Muscle layer of duodenum (tissue), 2 donors: ENCODE measurements at regions not wholly inside any gene's neighbourhood (a gene's known extent, or its start where the extent isn't known, plus 50 kb on each side); places are given as distances from the start of the nearest gene placed in this dataset.

Source experiments
- H3K27ac ChIP-seq: one replicate; pipeline ENCODE4 v1.7.0; 2013; ENCODE audit warnings: mild to moderate bottlenecking, low read length
- H3K27me3 ChIP-seq: one replicate; pipeline ENCODE4 v1.7.0; 2013; ENCODE audit warnings: low read depth, mild to moderate bottlenecking, control low read depth, low read length
- H3K36me3 ChIP-seq, 2 donors: one replicate each; pipeline ENCODE4 v1.7.0; 2013; ENCODE audit warnings: low read length in 2 of 2, control low read depth in 1 of 2, mild to moderate bottlenecking in 1 of 2; ENCODE audit not compliant: insufficient read depth in 2 of 2, control insufficient read depth in 1 of 2
- H3K4me1 ChIP-seq, 2 donors: one replicate each; pipeline ENCODE4 v1.7.0; 2013; ENCODE audit warnings: low read length in 2 of 2, mild to moderate bottlenecking in 2 of 2, control low read depth in 1 of 2, moderate library complexity in 1 of 2; ENCODE audit not compliant: insufficient read depth in 2 of 2, control insufficient read depth in 1 of 2
- H3K4me3 ChIP-seq, 2 donors: one replicate each; pipeline ENCODE4 v1.7.0; 2013; ENCODE audit warnings: low read length in 2 of 2, low read depth in 1 of 2, mild to moderate bottlenecking in 1 of 2
- H3K9me3 ChIP-seq, 2 donors: one replicate each; pipeline ENCODE4 v1.7.0; 2013; ENCODE audit warnings: low read length in 2 of 2, control low read depth in 1 of 2, mild to moderate bottlenecking in 1 of 2; ENCODE audit not compliant: control insufficient read depth in 1 of 2
- donor health status: healthy.

- H3K36me3 ChIP-seq = no peaks in the 10 kb centered on the region
- H3K9me3 ChIP-seq = no peaks in the 10 kb centered on the region
- no peaks in the 10 kb centered on the region for H3K4me1 ChIP-seq
- H3K27me3 ChIP-seq = no peaks in the 10 kb centered on the region
- H3K27ac ChIP-seq = no peak overlapping the region
- H3K4me3 ChIP-seq = no peak overlapping the region
Measured at GRCh38 chrX:5756616-5757015, 472.1 kb downstream of the NLGN4X start.

DNA sequence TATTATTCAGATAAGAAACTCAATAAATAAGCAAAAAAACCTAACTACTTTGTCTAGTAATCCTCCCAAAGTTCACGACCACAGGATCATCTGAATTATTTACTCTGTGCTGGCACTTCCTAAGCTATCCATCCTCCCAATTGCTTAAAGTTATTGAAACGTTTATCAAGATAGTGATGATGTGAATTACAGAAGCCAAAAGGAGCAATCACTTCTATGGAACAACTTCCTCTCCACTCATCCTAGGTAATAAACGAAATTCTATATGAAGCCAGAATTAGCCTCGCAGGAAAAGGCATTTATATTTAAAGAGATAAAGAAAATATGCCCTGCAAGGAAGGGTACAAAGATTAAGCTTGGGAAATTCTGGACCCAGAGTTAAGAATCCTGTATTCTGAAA is 475.4 kb downstream of the NLGN4X start:
- H3K36me3 ChIP-seq = no peaks in the 10 kb centered on the region
- H3K27ac ChIP-seq = no peak overlapping the region
- no peaks in the 10 kb centered on the region for H3K27me3 ChIP-seq
- no peak overlapping the region for H3K4me3 ChIP-seq
- no peaks in the 10 kb centered on the region for H3K4me1 ChIP-seq
- no peaks in the 10 kb centered on the region for H3K9me3 ChIP-seq

- no peak overlapping the region for H3K27ac ChIP-seq
- no peaks in the 10 kb centered on the region for H3K36me3 ChIP-seq
- no peaks in the 10 kb centered on the region for H3K9me3 ChIP-seq
- no peaks in the 10 kb centered on the region for H3K27me3 ChIP-seq
- no peak overlapping the region for H3K4me3 ChIP-seq
- no peaks in the 10 kb centered on the region for H3K4me1 ChIP-seq
Measured at GRCh38 chrX:5752831-5753230, 475.8 kb downstream of the NLGN4X start.

DNA sequence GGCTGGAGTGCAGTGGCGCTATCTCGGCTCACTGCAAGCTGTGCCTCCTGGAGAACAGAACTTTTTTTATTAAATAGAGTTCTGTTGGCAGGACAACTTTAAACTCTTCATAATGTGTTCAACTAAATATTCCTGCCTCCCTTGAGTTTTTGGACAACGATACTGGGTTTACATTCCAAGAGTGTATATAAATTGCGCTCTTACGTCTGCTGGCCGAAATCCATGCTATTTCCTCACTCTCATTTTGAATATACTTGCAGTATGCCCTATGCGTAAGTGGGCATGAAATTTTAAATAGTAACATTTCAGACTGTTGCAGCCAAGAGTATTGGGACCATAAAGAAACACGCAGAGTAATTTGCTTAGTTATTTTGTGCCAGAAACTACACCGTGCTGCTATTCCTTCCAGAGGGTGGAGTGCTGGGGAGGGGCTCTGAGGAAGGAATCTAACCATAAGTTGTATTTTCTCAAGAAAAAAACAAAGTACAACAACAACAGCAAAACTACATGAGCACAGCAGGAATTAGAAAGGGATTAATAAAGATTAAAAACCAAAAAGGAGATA is 480.0 kb downstream of the NLGN4X start:
- no peaks in the 10 kb centered on the region for H3K4me1 ChIP-seq
- H3K27ac ChIP-seq = no peak overlapping the region
- no peak overlapping the region for H3K4me3 ChIP-seq
- no peaks in the 10 kb centered on the region for H3K36me3 ChIP-seq
- no peaks in the 10 kb centered on the region for H3K9me3 ChIP-seq
- H3K27me3 ChIP-seq = no peaks in the 10 kb centered on the region

DNA sequence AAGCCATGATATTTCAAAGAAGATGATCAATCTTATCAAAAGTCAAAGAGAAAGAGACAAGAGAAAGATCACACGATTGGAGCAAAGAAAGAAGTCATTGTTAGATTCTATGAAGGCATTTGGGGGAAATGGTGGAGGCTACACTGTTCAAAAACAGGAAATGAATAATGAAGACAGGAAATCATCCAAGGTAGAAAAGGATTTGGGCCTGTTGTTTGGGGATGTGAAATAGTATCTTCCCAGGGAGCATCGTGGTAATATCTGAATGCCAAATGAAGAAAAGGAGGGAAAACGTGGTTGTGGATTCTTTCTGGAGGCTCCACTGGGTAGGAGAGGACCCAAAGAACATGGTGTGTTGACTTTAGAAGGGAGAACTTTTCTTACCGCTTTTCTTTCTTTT is 482.4 kb downstream of the NLGN4X start:
- H3K9me3 ChIP-seq = no peaks in the 10 kb centered on the region
- no peak overlapping the region for H3K4me3 ChIP-seq
- H3K36me3 ChIP-seq = no peaks in the 10 kb centered on the region
- no peaks in the 10 kb centered on the region for H3K27me3 ChIP-seq
- no peaks in the 10 kb centered on the region for H3K4me1 ChIP-seq
- no peak overlapping the region for H3K27ac ChIP-seq

DNA sequence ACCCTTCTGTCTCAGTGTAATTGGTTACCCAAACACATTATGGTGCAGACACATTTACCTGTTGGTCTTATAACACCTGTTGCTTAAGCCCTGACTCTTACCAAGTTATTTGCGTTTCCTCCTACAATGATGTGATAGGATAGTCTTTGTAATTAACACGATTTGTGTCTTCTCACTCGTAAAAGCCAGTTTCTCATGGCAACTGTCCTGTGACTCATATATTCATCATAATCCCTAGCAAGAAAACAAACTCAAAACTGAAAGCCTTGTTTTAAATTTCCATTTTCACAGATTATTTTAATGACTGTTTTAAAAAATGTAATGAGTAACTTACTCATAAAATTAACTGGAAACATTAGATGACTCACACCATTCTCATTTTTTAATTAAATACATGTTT is 495.2 kb downstream of the NLGN4X start:
- no peak overlapping the region for H3K4me3 ChIP-seq
- no peaks in the 10 kb centered on the region for H3K36me3 ChIP-seq
- H3K9me3 ChIP-seq = no peaks in the 10 kb centered on the region
- H3K27ac ChIP-seq = no peak overlapping the region
- H3K4me1 ChIP-seq = no peaks in the 10 kb centered on the region
- H3K27me3 ChIP-seq = no peaks in the 10 kb centered on the region

GRCh38 chrX:5730556-5730955 is 498.1 kb downstream of the NLGN4X start:
- H3K4me1 ChIP-seq = no peaks in the 10 kb centered on the region
- no peaks in the 10 kb centered on the region for H3K36me3 ChIP-seq
- no peaks in the 10 kb centered on the region for H3K27me3 ChIP-seq
- H3K9me3 ChIP-seq = no peaks in the 10 kb centered on the region
- H3K4me3 ChIP-seq = no peak overlapping the region
- H3K27ac ChIP-seq = no peak overlapping the region

DNA sequence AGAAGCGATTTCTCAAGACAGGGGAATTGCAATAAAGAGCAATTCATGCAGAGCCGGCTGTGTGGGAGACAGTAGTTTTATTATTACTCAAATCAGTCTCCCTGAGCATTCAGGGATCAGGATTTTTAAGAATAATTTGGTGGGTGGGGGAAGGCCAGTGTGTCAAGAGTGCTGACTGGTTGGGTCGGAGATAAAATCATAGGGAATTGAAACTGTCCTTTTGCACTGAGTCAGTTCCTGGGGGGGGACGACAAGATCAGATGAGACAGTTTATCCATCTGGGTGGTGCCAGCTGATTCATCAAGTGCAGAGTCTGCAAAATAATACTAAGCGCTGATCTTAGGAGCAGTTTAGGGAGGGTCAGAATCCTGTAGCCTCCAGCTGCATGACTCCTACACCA is 502.4 kb downstream of the NLGN4X start:
- Histone ChIP-seq H3K27me3 (no peaks in the 10 kb centered on the region), H3K4me1 (no peaks in the 10 kb centered on the region), H3K27ac (no peak overlapping the region), H3K4me3 (no peak overlapping the region), H3K36me3 (no peaks in the 10 kb centered on the region), H3K9me3 (no peaks in the 10 kb centered on the region)

DNA sequence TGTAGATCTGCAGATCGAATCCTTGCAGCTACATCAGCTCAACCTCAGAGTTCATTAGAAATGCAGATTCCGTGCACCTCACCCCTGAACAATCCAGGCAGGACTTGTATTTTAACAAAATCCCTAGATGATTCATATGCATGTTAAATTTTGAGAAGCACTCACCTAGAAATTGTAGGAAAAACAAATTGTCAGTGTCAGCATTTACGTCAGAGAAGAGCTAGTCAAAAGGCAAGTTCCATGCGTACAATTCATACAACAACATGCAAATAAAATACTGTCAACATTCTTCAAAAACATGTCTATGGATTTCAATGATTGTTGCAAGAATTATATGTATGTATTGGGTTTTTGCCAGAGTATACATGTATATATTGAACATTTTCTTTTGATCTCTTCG is 504.5 kb downstream of the NLGN4X start:
- H3K27ac ChIP-seq = no peak overlapping the region
- no peaks in the 10 kb centered on the region for H3K9me3 ChIP-seq
- H3K36me3 ChIP-seq = no peaks in the 10 kb centered on the region
- no peak overlapping the region for H3K4me3 ChIP-seq
- H3K27me3 ChIP-seq = no peaks in the 10 kb centered on the region
- H3K4me1 ChIP-seq = no peaks in the 10 kb centered on the region

DNA sequence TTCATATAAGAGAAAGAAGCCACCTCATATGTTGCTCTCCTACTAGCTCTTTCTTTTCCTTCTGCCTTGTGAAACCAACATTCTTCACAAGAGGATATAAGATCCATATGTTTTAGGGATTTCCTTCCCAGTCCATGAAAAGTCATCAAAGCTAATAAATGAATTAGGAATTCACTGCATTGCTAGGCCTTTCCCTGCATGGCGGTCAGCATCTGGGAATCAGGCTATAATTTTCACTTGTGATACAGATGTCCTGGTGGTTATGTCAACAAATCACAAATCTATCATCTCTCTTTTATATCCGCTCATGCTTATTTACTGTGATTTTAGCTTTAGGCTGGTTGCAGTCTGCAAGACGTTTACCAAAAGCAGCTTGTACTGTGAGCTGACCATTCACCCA is 510.0 kb downstream of the NLGN4X start:
- H3K9me3 ChIP-seq = no peaks in the 10 kb centered on the region
- H3K4me3 ChIP-seq = no peak overlapping the region
- H3K27me3 ChIP-seq = no peaks in the 10 kb centered on the region
- no peaks in the 10 kb centered on the region for H3K36me3 ChIP-seq
- no peak overlapping the region for H3K27ac ChIP-seq
- no peaks in the 10 kb centered on the region for H3K4me1 ChIP-seq

DNA sequence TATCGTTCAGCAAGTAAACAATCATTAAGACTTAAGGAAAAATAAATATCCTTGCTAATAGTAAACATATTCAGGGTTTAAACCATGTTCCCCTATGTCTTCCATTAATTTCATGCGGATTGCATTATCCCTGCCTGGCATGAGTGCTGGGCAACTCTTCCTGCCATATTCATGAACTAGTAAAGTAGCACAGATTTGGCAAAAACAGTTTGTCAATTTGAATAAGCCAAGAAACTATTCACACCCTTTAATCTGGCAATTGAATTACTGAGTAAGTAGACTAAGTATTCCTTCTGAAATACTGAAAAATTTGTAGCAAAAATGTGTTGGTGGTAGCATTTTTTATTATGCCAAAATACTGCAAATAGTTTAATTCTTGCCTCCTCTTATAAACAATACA is 512.0 kb downstream of the NLGN4X start:
- Histone ChIP-seq H3K36me3 (no peaks in the 10 kb centered on the region), H3K4me1 (no peaks in the 10 kb centered on the region), H3K27ac (no peak overlapping the region), H3K9me3 (no peaks in the 10 kb centered on the region), H3K4me3 (no peak overlapping the region), H3K27me3 (no peaks in the 10 kb centered on the region)

GRCh38 chrX:5708251-5708650 is 520.4 kb downstream of the NLGN4X start:
- Histone ChIP-seq H3K4me1 (no peaks in the 10 kb centered on the region), H3K36me3 (no peaks in the 10 kb centered on the region), H3K4me3 (no peak overlapping the region), H3K27me3 (no peaks in the 10 kb centered on the region), H3K27ac (no peak overlapping the region), H3K9me3 (no peaks in the 10 kb centered on the region)
